Breast epithelium (tissue), 4 donors: ENCODE measurements at regions not wholly inside any gene's neighbourhood (a gene's known extent, or its start where the extent isn't known, plus 50 kb on each side); places are given as distances from the start of the nearest gene placed in this dataset.

Experiments
- DNase-seq, 2 donors: peaks; one replicate each; pipeline ENCODE4 v3.0.0-alpha.2; 2019; ENCODE audit warnings: low spot score in 2 of 2
- H3K27ac ChIP-seq, 2 donors: fragments of 200-600 bp; sonication (generic) in 1 of 2; one replicate each; pipeline ENCODE4 v1.5.1; 2016 to 2019; ENCODE audit warnings: mild to moderate bottlenecking in 1 of 2
- H3K27me3 ChIP-seq, 2 donors: fragments of 200-600 bp; sonication (generic) in 1 of 2; one replicate each; pipeline versions ENCODE4 v1.5.1 to v1.6.0; 2017 to 2019; ENCODE audit warnings: control low read depth in 1 of 2, mild to moderate bottlenecking in 1 of 2
- H3K36me3 ChIP-seq: fragments of 200-600 bp; one replicate; pipeline ENCODE4 v1.5.1; 2019
- H3K4me1 ChIP-seq, 2 donors: fragments of 200-600 bp; sonication (generic); one replicate each; pipeline ENCODE4 v1.5.1; 2016 to 2019; ENCODE audit warnings: control low read depth in 1 of 2
- H3K4me3 ChIP-seq, 3 donors: fragments of 200-600 bp; sonication (generic); 1 replicate in 2 of 3; 2 replicates in 1 of 3; pipeline ENCODE4 v1.5.1; 2016 to 2019; ENCODE audit warnings: mild to moderate bottlenecking in 3 of 3, moderate library complexity in 2 of 3
- H3K9me3 ChIP-seq, 2 donors: fragments of 200-600 bp; sonication (generic) in 1 of 2; one replicate each; pipeline ENCODE4 v1.5.1; 2016 to 2019; ENCODE audit warnings: control low read depth in 1 of 2
- POLR2A ChIP-seq: fragments of 450-650 bp; IDR thresholded peaks from one replicate; pipeline ENCODE4 v1.6.1; 2016; ENCODE audit warnings: antibody characterized with exemption, mild to moderate bottlenecking, moderate library complexity
- POLR2AphosphoS5 ChIP-seq, 3 donors: sonication (generic); formaldehyde crosslinking; IDR thresholded peaks; one replicate each; pipeline ENCODE4 v1.6.1; 2017; ENCODE audit warnings: antibody characterized with exemption in 3 of 3
- intact Hi-C: fragments of 100-400 bp; cut with DNase I; formaldehyde crosslinking; loops from one replicate; pipeline ENCODE4 v1.15.1; 2023; ENCODE audit warnings: low total_unique reads
- TF ChIP-seq, protein P1 (sequence below), 3 donors: fragments of 450-650 bp; IDR thresholded peaks; one replicate each; pipeline ENCODE4 v1.5.1; 2016 to 2017; ENCODE audit warnings: antibody characterized with exemption in 3 of 3, mild to moderate bottlenecking in 3 of 3, moderate library complexity in 3 of 3

DNA sequence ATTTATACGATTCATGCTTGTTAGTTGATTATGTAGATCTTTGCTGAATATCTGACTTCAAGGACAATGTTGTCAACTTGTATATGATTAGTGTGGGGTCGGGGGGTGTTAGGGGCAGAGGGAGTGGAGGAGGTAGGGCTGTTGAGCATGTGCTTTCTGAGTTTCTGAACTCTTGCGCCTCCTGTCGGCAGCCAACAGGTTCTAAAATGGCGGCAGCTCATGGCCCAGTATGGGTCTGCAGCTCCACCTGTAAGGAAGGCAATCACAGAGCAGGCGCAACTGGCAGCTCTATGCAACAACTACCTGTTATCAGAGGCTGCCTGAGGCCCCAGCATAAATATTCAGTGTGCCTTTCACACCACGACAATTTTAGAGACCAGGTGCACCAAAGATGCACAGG, 205.8 kb upstream of the PLXNA2 start:
- no peak overlapping the region for H3K4me3 ChIP-seq
- H3K27me3 ChIP-seq, result no peaks in the 10 kb centered on the region
- no peak for TF ChIP-seq POLR2A
- TF ChIP-seq, protein P1, sequence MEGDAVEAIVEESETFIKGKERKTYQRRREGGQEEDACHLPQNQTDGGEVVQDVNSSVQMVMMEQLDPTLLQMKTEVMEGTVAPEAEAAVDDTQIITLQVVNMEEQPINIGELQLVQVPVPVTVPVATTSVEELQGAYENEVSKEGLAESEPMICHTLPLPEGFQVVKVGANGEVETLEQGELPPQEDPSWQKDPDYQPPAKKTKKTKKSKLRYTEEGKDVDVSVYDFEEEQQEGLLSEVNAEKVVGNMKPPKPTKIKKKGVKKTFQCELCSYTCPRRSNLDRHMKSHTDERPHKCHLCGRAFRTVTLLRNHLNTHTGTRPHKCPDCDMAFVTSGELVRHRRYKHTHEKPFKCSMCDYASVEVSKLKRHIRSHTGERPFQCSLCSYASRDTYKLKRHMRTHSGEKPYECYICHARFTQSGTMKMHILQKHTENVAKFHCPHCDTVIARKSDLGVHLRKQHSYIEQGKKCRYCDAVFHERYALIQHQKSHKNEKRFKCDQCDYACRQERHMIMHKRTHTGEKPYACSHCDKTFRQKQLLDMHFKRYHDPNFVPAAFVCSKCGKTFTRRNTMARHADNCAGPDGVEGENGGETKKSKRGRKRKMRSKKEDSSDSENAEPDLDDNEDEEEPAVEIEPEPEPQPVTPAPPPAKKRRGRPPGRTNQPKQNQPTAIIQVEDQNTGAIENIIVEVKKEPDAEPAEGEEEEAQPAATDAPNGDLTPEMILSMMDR (IDR thresholded peaks at IDR 0.05), result no peak
- TF ChIP-seq POLR2AphosphoS5 (IDR thresholded peaks at IDR 0.05), result no peak
- no peaks in the 10 kb centered on the region for H3K36me3 ChIP-seq
- H3K9me3 ChIP-seq, result no peaks in the 10 kb centered on the region
- intact Hi-C loops, result no loop called here
- H3K4me1 ChIP-seq, result no peaks in the 10 kb centered on the region
- H3K27ac ChIP-seq, result no peak overlapping the region
- DNase-seq, result no peak

DNA sequence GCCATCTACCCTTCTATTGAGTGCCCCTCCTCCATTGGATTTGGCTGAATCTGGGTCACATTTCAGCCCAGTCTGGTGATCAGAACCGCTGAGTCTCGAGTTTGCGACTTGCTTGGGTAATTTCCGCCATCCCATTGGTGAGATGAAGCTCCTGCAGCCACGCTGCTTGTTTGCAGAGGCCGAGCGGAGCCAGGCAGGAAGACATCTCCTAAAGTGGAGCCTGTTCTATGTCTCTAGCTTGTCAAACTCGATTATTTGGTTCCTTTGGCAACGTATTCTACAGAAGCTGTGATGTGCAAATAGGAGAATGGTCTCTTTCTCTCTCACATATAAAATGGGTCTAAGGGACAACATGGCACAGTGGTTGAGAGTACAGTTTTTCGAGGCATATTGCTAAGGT, 206.8 kb upstream of the PLXNA2 start:
- no peaks in the 10 kb centered on the region for H3K9me3 ChIP-seq
- intact Hi-C loops, result no loop called here
- no peak for DNase-seq
- no peak overlapping the region for H3K27ac ChIP-seq
- H3K4me1 ChIP-seq, result no peaks in the 10 kb centered on the region
- no peaks in the 10 kb centered on the region for H3K36me3 ChIP-seq
- H3K27me3 ChIP-seq, result no peaks in the 10 kb centered on the region
- TF ChIP-seq, protein P1 (IDR thresholded peaks at IDR 0.05), result no peak
- no peak overlapping the region for H3K4me3 ChIP-seq

DNA sequence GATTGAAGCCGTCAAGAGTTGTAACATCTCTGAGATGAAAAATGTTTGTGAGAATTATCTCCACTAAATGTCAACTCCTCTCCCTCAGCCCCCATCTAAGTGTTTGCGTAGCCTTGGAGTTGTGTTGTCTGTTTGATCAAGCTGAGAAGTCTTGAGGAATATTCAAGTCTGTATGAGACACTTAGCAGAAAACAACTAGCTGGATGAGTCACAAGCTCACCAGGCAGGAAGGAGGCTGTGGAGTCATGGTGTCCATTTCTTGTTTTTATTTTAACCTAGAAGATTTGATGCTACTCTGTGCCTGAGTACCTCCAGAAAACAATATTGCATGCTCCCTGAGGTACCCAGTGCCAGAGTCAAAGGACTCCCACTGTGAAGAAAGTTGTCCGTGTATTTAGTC, 211.6 kb upstream of the PLXNA2 start:
- intact Hi-C loops, result no loop called here

DNA sequence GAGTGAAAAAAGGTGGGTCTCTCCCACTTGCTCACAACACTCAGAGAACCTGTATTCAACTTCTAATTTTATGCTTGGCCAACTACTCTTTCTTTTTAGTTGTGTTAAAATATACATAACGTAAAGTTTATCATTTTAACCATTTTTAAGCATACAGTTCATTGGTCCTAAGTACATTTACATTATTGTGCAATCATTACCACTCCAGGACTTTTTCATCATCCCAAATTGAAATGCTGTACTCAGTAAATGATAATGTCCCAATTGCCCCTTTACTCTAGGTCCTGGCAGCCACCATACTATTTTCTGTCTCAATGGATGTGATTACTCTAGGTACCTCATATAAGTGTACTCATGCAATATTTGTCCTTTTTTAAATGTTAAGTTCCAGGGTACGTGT, 212.3 kb upstream of the PLXNA2 start:
- H3K9me3 ChIP-seq, result no peaks in the 10 kb centered on the region
- no peaks in the 10 kb centered on the region for H3K4me1 ChIP-seq
- TF ChIP-seq POLR2AphosphoS5 (IDR thresholded peaks at IDR 0.05), result no peak
- no peak for TF ChIP-seq POLR2A
- TF ChIP-seq, protein P1 (IDR thresholded peaks at IDR 0.05), result no peak
- no peak for DNase-seq
- no peak overlapping the region for H3K4me3 ChIP-seq
- no peak overlapping the region for H3K27ac ChIP-seq
- no peaks in the 10 kb centered on the region for H3K27me3 ChIP-seq
- no peaks in the 10 kb centered on the region for H3K36me3 ChIP-seq
- intact Hi-C loops, result no loop called here

More for the DNA sequence above, 211.6 kb upstream of the PLXNA2 start:
- TF ChIP-seq POLR2A (no peak), POLR2AphosphoS5 (IDR thresholded peaks at IDR 0.05) (no peak)
- TF ChIP-seq, protein P1 (IDR thresholded peaks at IDR 0.05), result no peak
- Histone ChIP-seq H3K9me3 (no peaks in the 10 kb centered on the region), H3K4me3 (no peak overlapping the region), H3K36me3 (no peaks in the 10 kb centered on the region), H3K4me1 (no peaks in the 10 kb centered on the region), H3K27ac (no peak overlapping the region), H3K27me3 (no peaks in the 10 kb centered on the region)
- DNase-seq, result no peak

DNA sequence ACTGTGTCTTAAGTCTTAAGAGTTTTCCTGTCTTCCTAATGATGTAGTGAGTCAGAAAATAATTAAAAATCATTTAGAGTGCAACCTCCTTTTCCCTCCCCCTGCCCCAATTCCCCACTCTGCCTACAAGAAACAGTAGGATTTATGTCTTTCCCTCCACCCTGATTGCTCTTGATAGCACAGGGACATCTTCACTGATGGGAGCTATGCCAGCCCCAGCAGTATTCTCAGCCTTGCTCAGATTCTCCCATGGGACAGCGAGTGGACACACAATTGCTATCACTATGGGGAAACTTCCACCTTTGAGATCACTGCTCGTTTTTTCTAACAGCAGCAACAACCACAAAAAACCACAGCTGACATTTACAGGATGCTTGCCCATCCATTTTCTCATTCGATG, 216.6 kb upstream of the PLXNA2 start:
- intact Hi-C loops, result no loop called here
- Histone ChIP-seq H3K9me3 (no peaks in the 10 kb centered on the region), H3K36me3 (no peaks in the 10 kb centered on the region), H3K27ac (no peak overlapping the region), H3K27me3 (no peaks in the 10 kb centered on the region), H3K4me3 (no peak overlapping the region), H3K4me1 (no peaks in the 10 kb centered on the region)
- DNase-seq, result no peak
- TF ChIP-seq, protein P1 (IDR thresholded peaks at IDR 0.05), result no peak
- TF ChIP-seq POLR2A, result no peak
- no peak for TF ChIP-seq POLR2AphosphoS5 (IDR thresholded peaks at IDR 0.05)
